HUES64 (cell line): ENCODE measurements at regions not wholly inside any gene's neighbourhood (a gene's known extent, or its start where the extent isn't known, plus 50 kb on each side); places are given as distances from the start of the nearest gene placed in this dataset.

ENCODE experiments used
- H3K27ac ChIP-seq: 2 replicates; pipeline ENCODE4 v1.7.0; 2013; ENCODE audit warnings: low read depth, low read length, inconsistent platforms
- H3K27me3 ChIP-seq: 2 replicates; pipeline ENCODE4 v1.6.1; 2013; ENCODE audit warnings: mild to moderate bottlenecking, low read length; ENCODE audit not compliant: insufficient read depth
- H3K36me3 ChIP-seq: 2 replicates; pipeline ENCODE4 v1.6.1; 2013; ENCODE audit warnings: mild to moderate bottlenecking, low read length; ENCODE audit not compliant: insufficient read depth
- H3K4me1 ChIP-seq: 2 replicates; pipeline ENCODE4 v1.6.1; 2013; ENCODE audit warnings: mild to moderate bottlenecking, low read length, moderate library complexity; ENCODE audit not compliant: insufficient read depth
- H3K4me3 ChIP-seq: 2 replicates; pipeline ENCODE4 v1.5.1; 2013; ENCODE audit warnings: mild to moderate bottlenecking, low read length, moderate library complexity
- H3K9ac ChIP-seq: 2 replicates; pipeline ENCODE4 v1.6.1; 2013; ENCODE audit warnings: mild to moderate bottlenecking, low read depth, low read length
- H3K9me3 ChIP-seq: 2 replicates; pipeline ENCODE4 v1.6.1; 2013; ENCODE audit warnings: low read depth, low read length; ENCODE audit not compliant: insufficient read depth
- WGBS: fragments of 150-250, 120-280 bp; methylation state at CpG from one replicate; pipeline ENCODE4 v1.1.7; 2013; ENCODE audit warnings: missing lambda C conversion rate; 5-methylcytosine and 5-hydroxymethylcytosine counted together

DNA sequence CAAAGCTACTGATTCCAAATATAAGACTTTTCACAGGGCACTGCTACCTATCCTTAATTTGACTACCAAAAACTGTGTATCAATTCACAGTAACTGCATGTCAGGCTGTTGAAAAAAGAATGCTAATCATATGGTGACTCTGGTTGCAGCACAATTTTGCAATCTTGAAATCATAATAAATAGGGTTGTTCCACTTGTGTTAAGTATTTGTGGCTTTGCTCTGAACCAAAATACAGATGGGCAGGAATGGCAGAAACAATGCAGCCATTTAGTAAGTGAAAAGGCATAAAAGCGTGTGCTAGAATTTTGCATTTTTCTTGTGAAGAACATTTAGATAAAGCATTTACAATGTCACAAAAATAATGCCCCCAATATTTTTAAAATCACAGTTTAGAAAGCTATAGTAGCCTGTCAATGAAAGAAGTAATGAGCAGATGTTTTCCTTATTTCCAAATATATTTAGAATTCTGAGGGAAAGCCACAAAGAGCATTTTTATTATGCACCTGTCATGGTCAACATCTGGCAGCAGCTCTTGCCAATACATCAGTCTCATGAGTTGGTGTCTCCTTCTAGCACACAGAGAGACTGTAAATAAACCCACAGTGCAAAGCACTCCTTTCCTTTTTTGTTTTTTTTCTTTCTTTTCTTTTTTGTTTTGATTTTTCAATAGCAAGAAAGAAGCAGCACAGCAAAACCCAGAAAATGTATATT is 54.8 kb upstream of the PAM start:
- H3K9ac ChIP-seq: no peak overlapping the region
- no peaks in the 10 kb centered on the region for H3K4me1 ChIP-seq
- no peak overlapping the region for H3K4me3 ChIP-seq
- no peaks in the 10 kb centered on the region for H3K9me3 ChIP-seq
- no peak overlapping the region for H3K27ac ChIP-seq
- no peaks in the 10 kb centered on the region for H3K27me3 ChIP-seq
- WGBS: 100% methylated on average over 1 of the region's 1 CpG
- no peaks in the 10 kb centered on the region for H3K36me3 ChIP-seq

DNA sequence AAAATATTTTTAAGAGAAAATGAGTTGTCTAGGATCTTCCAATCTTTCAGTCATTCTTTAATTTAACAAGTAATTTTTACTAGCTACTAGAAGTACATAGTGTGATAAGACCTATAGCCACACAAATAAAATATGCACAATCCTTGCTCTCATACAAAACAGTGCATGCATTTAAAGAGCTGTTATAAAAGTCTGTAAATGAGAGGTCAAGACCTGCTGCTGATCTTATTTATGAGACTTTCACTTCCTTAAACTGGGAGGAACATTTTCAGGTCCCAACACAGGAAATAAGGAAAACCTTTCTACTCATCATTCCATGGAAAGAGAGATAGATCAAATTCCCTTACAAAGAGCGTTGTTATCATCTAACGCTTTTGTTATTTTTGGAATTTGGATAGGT is 54.2 kb upstream of the PAM start:
- Histone ChIP-seq H3K36me3 (no peaks in the 10 kb centered on the region), H3K9me3 (no peaks in the 10 kb centered on the region), H3K27me3 (no peaks in the 10 kb centered on the region), H3K27ac (no peak overlapping the region), H3K4me3 (no peak overlapping the region), H3K4me1 (no peaks in the 10 kb centered on the region), H3K9ac (no peak overlapping the region)
- 92% methylated on average over 2 of the region's 2 CpGs for WGBS

DNA sequence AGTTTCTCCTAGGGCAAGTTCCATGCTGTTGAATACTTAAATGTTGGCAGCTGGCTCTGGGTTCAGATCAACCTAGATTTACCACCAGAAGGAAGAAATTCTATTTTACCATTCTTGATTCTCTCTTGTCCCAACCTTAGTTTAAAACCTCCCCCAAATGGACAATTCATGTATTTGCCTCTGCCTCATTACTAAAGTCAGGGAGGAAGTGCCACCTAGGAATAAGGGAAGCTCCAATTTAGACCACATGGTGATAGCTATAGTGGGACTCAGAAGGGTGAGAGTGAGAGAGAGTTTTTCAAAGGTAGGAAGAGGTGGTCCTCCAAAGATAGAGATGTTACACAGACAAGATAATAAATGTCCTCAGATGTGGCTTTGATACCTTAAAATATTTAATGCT is 53.4 kb upstream of the PAM start:
- no peaks in the 10 kb centered on the region for H3K36me3 ChIP-seq
- no peak overlapping the region for H3K9ac ChIP-seq
- H3K27ac ChIP-seq: no peak overlapping the region
- H3K9me3 ChIP-seq: no peaks in the 10 kb centered on the region
- no peak overlapping the region for H3K4me3 ChIP-seq
- H3K4me1 ChIP-seq: no peaks in the 10 kb centered on the region
- H3K27me3 ChIP-seq: no peaks in the 10 kb centered on the region
